Sigmoid colon (tissue), 4 donors: ENCODE measurements at regions not wholly inside any gene's neighbourhood (a gene's known extent, or its start where the extent isn't known, plus 50 kb on each side); places are given as distances from the start of the nearest gene placed in this dataset.

Experiments used
- CTCF ChIP-seq, 4 experiments: fragments of 450-650 bp in 3 of 4; fragments of 200-600 bp in 1 of 4; IDR thresholded peaks; one replicate each; pipeline ENCODE4 v1.5.1; 2016 to 2019; ENCODE audit warnings: antibody characterized with exemption in 4 of 4, mild to moderate bottlenecking in 3 of 4, moderate library complexity in 2 of 4
- EP300 ChIP-seq, 4 donors: sonication (generic); formaldehyde crosslinking; IDR thresholded peaks; one replicate each; pipeline ENCODE4 v1.6.1; 2017; ENCODE audit warnings: antibody characterized with exemption in 4 of 4
- POLR2A ChIP-seq, 2 donors: fragments of 450-650 bp; IDR thresholded peaks; one replicate each; pipeline ENCODE4 v1.6.1; 2016; ENCODE audit warnings: antibody characterized with exemption in 2 of 2, mild to moderate bottlenecking in 2 of 2, moderate library complexity in 2 of 2
- POLR2AphosphoS5 ChIP-seq, 4 donors: sonication (generic); formaldehyde crosslinking; IDR thresholded peaks; one replicate each; pipeline ENCODE4 v1.6.1; 2017; ENCODE audit warnings: antibody characterized with exemption in 4 of 4

- TF ChIP-seq EP300 (IDR thresholded peaks at IDR 0.05) (no peak), POLR2A (IDR thresholded peaks at IDR 0.05) (no peak), POLR2AphosphoS5 (IDR thresholded peaks at IDR 0.05) (no peak), CTCF (IDR thresholded peaks at IDR 0.05) (no peak)
Measured at GRCh38 chr20:60725311-60725906, 526.7 kb upstream of the CDH4 start.
